GM12864 (cell line): ENCODE measurements at regions not wholly inside any gene's neighbourhood (a gene's known extent, or its start where the extent isn't known, plus 50 kb on each side); places are given as distances from the start of the nearest gene placed in this dataset.
"Not testable (repeated sequence)": the region's sequence is repeated elsewhere in the genome, so short reads cannot be mapped to it uniquely, and the experiment has no call there.

Experiments used
- DNase-seq: peaks from one replicate; pipeline ENCODE4 v3.0.0-alpha.2; 2011; ENCODE audit warnings: low read depth
- H3K4me3 ChIP-seq: 2 replicates; pipeline ENCODE4 v1.5.1; 2011; ENCODE audit warnings: mild to moderate bottlenecking, low read depth, low read length, control low read depth
- TF ChIP-seq, protein P1 (sequence below): IDR thresholded peaks from 2 replicates; pipeline ENCODE4 v1.5.1; 2011; ENCODE audit warnings: low read depth, mild to moderate bottlenecking, moderate library complexity, low read length, control low read depth, inconsistent platforms; ENCODE audit errors: missing control alignments

- not testable (repeated sequence) for DNase-seq, H3K4me3 ChIP-seq
Observed at GRCh38 chr7:55743454-55743717, 119.2 kb downstream of the SEPTIN14 start.

DNA sequence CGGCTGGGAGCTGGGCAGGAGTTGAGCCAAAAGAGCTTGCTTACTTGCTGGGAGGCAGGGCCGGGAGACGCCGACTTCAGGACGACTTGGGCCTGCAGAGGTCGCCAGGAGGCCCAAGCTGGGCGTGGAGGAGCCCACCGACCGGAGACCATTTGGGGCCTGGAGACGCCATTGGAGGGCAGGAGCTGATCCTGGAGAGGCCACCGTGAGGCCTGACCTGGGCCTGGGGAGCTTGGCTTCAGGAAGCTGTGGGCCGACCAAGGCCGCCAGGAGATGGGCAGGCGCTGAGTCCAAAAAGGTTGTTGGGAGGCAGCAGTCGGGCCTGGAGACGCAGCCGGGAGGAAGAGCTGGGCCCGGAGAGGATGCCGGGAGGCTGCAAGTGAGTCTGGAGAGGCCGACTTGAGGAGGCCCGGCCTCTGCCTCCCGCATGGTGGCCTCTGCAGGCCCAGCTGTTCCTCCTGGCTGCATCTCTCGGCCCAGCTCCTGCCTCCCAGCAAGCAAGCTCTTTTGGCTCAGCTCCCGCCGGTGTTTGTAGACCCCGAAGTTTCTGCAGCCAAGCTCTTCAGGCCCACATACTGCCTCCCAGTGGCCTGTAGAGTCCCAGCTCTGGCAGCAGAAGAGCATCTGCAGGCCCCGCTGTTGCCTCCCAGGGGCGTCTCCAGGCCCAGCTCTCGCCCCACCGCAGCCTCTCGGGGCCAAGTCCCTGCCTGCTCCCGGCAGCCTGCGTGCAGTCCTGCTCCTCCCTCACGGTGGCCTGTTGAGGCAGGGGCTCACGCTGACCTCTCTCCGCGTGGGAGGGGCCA is 119.7 kb downstream of the SEPTIN14 start:
- not testable (repeated sequence) for DNase-seq

GRCh38 chr7:55741721-55742631 is 120.6 kb downstream of the SEPTIN14 start:
- not testable (repeated sequence) for H3K4me3 ChIP-seq, DNase-seq

More for the DNA sequence above, 119.7 kb downstream of the SEPTIN14 start:
- not testable (repeated sequence) for H3K4me3 ChIP-seq

GRCh38 chr7:55740633-55741250 is 121.8 kb downstream of the SEPTIN14 start:
- not testable (repeated sequence) for DNase-seq, H3K4me3 ChIP-seq

DNA sequence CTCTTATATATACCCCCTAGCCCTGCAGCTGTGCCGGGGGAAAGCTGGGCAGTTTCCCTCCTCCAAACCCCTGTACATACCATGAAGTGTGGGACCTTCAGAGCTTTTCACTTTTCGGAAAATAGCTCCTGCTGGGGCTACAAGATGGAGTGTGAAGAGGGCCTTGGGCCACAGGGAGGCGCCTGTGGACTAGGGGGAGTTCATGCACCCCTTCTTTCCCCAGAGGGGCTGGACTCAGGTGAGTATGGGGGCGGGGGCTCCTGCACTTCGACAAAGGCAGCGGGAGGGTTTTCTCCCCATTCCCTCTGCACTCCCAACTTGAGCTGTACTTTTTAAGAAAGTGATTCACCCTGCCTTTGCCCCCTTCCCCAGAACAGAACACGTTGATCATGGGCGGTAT is 122.5 kb downstream of the SEPTIN14 start:
- H3K4me3 ChIP-seq, DNase-seq: not testable (repeated sequence)

DNA sequence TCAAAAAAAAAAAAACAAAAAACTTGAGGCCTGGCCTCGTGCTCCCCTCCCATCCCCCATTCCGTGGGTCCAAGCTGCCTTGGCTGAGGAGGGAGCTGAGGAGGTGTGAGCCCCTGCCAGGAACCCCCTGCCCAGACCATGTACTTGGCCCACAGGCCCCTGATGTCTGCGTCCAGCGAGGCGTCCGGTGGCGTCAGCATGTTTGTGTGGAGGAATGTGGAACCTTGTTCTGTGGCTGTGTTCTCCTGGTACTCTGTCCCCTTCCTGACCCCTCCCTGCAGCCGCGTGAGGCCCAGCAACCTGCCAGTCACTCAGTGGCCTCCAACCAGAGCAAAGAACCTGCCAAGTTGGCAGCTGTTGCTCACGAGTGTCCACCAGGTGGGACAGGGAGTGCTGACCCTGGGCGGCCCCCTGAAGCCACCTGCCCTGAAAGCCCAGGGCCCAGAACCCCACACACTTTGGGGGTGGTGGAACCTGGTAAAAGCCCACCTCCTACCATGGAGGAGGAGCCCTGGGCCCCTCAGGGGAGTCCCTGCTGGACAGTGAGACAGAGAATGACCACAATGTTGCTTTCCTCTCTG is 125.8 kb downstream of the SEPTIN14 start:
- DNase-seq, H3K4me3 ChIP-seq: not testable (repeated sequence)

DNA sequence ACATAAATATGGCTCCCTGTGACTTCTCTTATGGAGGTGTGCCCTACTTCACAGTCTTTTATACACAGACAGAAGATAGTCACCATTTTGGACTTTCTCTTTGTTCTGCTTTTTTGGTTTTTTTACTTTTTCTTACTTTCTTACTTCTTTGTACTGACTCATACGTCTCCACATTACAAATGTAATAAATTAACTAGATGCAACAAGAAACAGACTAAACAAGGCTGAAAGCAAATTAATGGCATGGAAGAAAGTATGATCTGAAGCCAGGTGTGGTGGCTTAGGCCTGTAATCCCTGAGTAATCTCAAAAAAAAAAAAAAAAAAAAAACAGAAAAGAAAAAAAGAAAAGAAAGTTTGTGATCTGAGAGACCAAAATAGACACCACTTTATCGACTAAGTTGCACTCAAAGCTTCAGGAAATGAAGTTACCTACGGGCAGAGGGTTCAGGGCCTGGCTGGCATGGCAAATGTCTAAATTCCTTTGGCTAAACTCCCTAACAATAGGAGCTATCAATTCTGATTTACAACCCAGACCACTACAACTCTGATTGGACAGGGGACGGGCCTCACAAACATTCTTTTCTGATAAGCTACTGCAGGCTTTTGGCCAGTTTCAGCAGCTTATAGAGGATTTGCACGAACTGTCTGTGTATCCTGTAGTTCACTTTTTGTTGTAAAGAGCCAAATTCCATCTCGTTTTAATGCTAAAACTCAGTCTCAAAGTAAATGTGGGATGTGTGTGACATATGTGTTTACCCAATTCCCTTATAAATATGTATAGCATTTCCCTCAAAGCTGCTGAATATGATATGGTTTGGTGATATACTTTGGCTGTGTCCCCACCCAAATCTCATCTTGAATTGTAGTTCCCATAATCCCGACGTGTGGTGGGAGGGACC is 129.1 kb downstream of the SEPTIN14 start:
- TF ChIP-seq, protein P1, sequence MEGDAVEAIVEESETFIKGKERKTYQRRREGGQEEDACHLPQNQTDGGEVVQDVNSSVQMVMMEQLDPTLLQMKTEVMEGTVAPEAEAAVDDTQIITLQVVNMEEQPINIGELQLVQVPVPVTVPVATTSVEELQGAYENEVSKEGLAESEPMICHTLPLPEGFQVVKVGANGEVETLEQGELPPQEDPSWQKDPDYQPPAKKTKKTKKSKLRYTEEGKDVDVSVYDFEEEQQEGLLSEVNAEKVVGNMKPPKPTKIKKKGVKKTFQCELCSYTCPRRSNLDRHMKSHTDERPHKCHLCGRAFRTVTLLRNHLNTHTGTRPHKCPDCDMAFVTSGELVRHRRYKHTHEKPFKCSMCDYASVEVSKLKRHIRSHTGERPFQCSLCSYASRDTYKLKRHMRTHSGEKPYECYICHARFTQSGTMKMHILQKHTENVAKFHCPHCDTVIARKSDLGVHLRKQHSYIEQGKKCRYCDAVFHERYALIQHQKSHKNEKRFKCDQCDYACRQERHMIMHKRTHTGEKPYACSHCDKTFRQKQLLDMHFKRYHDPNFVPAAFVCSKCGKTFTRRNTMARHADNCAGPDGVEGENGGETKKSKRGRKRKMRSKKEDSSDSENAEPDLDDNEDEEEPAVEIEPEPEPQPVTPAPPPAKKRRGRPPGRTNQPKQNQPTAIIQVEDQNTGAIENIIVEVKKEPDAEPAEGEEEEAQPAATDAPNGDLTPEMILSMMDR, result no peak
- DNase-seq, result no peak
- H3K4me3 ChIP-seq, result no peak overlapping the region

GRCh38 chr7:55731931-55732330 is 130.6 kb downstream of the SEPTIN14 start:
- no peak for DNase-seq
- TF ChIP-seq, protein P1, result no peak
- no peak overlapping the region for H3K4me3 ChIP-seq

- no peak for DNase-seq
- TF ChIP-seq, protein P1, result no peak
- H3K4me3 ChIP-seq, result no peak overlapping the region
Observed at GRCh38 chr7:55730197-55730596, 132.4 kb downstream of the SEPTIN14 start.
